ENCODE measurements at regions not wholly inside any gene's neighbourhood (a gene's known extent, or its start where the extent isn't known, plus 50 kb on each side); places are given as distances from the start of the nearest gene placed in this dataset.
"Not testable (repeated sequence)": the region's sequence is repeated elsewhere in the genome, so short reads cannot be mapped to it uniquely, and the experiment has no call there.

GRCh38 chr2:132068407-132068806 lies 93.3 kb downstream of the ANKRD30BL start:
- POLR2A ChIA-PET; CTCF ChIA-PET; DNase-seq (ENCODE audit: low read depth, low spot score); H3K4me3 ChIP-seq (ENCODE audit: low read depth, low read length): not testable (repeated sequence)

- DNase-seq (ENCODE audit: low read depth, low spot score); POLR2A ChIA-PET; CTCF ChIA-PET; H3K4me3 ChIP-seq (ENCODE audit: low read depth, low read length): not testable (repeated sequence)
These were observed 96.4 kb downstream of the ANKRD30BL start for GRCh38 chr2:132065391-132065790.

GRCh38 chr2:132039609-132040236 lies 122.0 kb downstream of the ANKRD30BL start:
- DNase-seq (ENCODE audit: low read depth, low spot score); H3K4me3 ChIP-seq (ENCODE audit: low read depth, low read length); CTCF ChIA-PET: not testable (repeated sequence)

GRCh38 chr2:132038883-132039235 lies 122.9 kb downstream of the ANKRD30BL start:
- POLR2A ChIA-PET; CTCF ChIA-PET; DNase-seq (ENCODE audit: low read depth, low spot score): not testable (repeated sequence)
- peak overlapping the region; percentile 15 for H3K4me3 ChIP-seq (ENCODE audit: low read depth, low read length)

More at GRCh38 chr2:132039609-132040236, 122.0 kb downstream of the ANKRD30BL start:
- POLR2A ChIA-PET = not testable (repeated sequence)

GRCh38 chr2:132038179-132038882 lies 123.4 kb downstream of the ANKRD30BL start:
- H3K4me3 ChIP-seq (ENCODE audit: low read depth, low read length) = peak overlapping the region; percentile 33
- no peak for DNase-seq (ENCODE audit: low read depth, low spot score)
- ChIA-PET CTCF (no interaction called here), POLR2A (no interaction called here)
- no peak for TF ChIP-seq CTCF (IDR thresholded peaks at IDR 0.05; ENCODE audit: insufficient read depth, low read length, missing control alignments)

- H3K4me3 ChIP-seq (ENCODE audit: low read depth, low read length) = peak overlapping the region; percentile 33
- CTCF ChIA-PET = no interaction called here
- no peak for DNase-seq (ENCODE audit: low read depth, low spot score)
- POLR2A ChIA-PET = no interaction called here
- no peak for TF ChIP-seq CTCF (IDR thresholded peaks at IDR 0.05; ENCODE audit: insufficient read depth, low read length, missing control alignments)
These were observed 124.1 kb downstream of the ANKRD30BL start for GRCh38 chr2:132037527-132038178.

- CTCF ChIA-PET = no interaction called here
These were observed 127.1 kb downstream of the ANKRD30BL start for GRCh38 chr2:132034646-132035045.

GRCh38 chr2:132033949-132034348 lies 127.8 kb downstream of the ANKRD30BL start:
- no peak for TF ChIP-seq CTCF (IDR thresholded peaks at IDR 0.05; ENCODE audit: insufficient read depth, low read length, missing control alignments)
- ChIA-PET POLR2A (no interaction called here), CTCF (no interaction called here)
- no peak for DNase-seq (ENCODE audit: low read depth, low spot score)
- no peak overlapping the region for H3K4me3 ChIP-seq (ENCODE audit: low read depth, low read length)

More at GRCh38 chr2:132034646-132035045, 127.1 kb downstream of the ANKRD30BL start:
- no peak for DNase-seq (ENCODE audit: low read depth, low spot score)
- no peak overlapping the region for H3K4me3 ChIP-seq (ENCODE audit: low read depth, low read length)
- POLR2A ChIA-PET = no interaction called here
- TF ChIP-seq CTCF (IDR thresholded peaks at IDR 0.05; ENCODE audit: insufficient read depth, low read length, missing control alignments) = no peak
